BJ (cell line): ENCODE measurements at regions not wholly inside any gene's neighbourhood (a gene's known extent, or its start where the extent isn't known, plus 50 kb on each side); places are given as distances from the start of the nearest gene placed in this dataset.

Source experiments
- CTCF ChIA-PET: fragments of 350-600 bp; formaldehyde crosslinking; extraction: SDS; loops from one replicate; lab custom pipeline; 2021; ENCODE audit warnings: antibody characterized with exemption, inconsistent platforms; lab: Yijun Ruan, JAX
- POLR2A ChIA-PET: fragments of 300-600 bp; sonication (Branson Sonifier 250); formaldehyde crosslinking; extraction: SDS; loops from one replicate; lab custom pipeline; 2021; ENCODE audit warnings: antibody characterized with exemption; lab: Charles Lee
- DNase-seq: peaks from one replicate; pipeline ENCODE4 v3.0.0-alpha.2; 2011; ENCODE audit warnings: low read depth
- H3K27me3 ChIP-seq: 2 replicates; pipeline ENCODE4 v1.6.0; 2011; ENCODE audit warnings: low read length; ENCODE audit not compliant: control insufficient read depth, insufficient read depth
- H3K36me3 ChIP-seq: 2 replicates; pipeline ENCODE4 v1.5.1; 2011; ENCODE audit warnings: low read length; ENCODE audit not compliant: control insufficient read depth, insufficient read depth
- H3K4me3 ChIP-seq: 2 replicates; pipeline ENCODE4 v1.5.1; 2011; ENCODE audit warnings: low read depth, mild to moderate bottlenecking, control low read depth, low read length
- CTCF ChIP-seq: IDR thresholded peaks from 2 replicates; pipeline ENCODE4 v1.5.1; 2011; ENCODE audit warnings: low read depth, mild to moderate bottlenecking, control low read depth, inconsistent platforms, low read length, moderate library complexity; ENCODE audit not compliant: insufficient read depth

DNA sequence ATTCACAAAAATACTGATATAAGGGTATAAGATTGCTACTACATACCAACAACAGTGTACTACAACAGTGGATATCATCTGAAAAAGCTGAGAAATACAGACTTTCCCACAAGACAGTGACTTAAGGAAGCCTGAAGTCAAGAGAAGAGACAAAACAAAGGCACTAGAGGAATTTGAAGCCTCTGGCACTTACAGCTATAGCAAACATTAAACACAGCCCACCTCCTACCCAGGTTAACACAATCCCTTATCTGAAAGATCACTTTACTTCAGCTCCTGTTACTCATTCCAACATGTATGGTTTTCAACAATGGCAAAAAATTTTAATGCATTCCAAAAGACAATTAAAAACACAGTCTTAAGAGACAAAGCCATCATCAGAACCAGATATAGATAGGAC, 388.5 kb downstream of the JRKL start:
- no peak overlapping the region for H3K4me3 ChIP-seq
- no peaks in the 10 kb centered on the region for H3K36me3 ChIP-seq
- POLR2A ChIA-PET, result no interaction called here
- no peak for TF ChIP-seq CTCF
- CTCF ChIA-PET, result no interaction called here
- no peaks in the 10 kb centered on the region for H3K27me3 ChIP-seq
- no peak for DNase-seq

DNA sequence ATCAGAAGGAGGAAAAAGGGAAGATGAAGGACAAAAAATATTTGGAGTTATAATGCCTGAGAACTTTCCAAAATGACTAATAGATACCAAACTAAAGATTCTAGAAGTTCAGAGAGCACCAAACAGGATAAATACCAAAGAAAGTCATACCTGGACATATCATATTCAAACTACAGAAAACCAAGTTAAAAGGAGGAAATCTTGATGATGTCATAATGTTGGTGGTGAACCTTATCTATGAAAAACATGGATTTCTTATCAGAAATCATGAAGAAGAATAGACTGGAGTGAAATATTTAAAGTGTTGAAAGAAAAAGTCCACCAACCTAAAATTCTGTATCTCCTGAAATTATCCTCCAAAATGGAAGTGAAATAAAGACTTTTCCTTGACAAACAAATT, 389.2 kb downstream of the JRKL start:
- no peak for DNase-seq
- Histone ChIP-seq H3K36me3 (no peaks in the 10 kb centered on the region), H3K4me3 (no peak overlapping the region), H3K27me3 (no peaks in the 10 kb centered on the region)
- ChIA-PET POLR2A (no interaction called here), CTCF (no interaction called here)
- no peak for TF ChIP-seq CTCF

GRCh38 chr11:96781082-96781481, 391.3 kb downstream of the JRKL start:
- ChIA-PET POLR2A (no interaction called here), CTCF (no interaction called here)
- DNase-seq, result no peak
- no peaks in the 10 kb centered on the region for H3K36me3 ChIP-seq
- TF ChIP-seq CTCF, result no peak
- no peaks in the 10 kb centered on the region for H3K27me3 ChIP-seq
- no peak overlapping the region for H3K4me3 ChIP-seq

DNA sequence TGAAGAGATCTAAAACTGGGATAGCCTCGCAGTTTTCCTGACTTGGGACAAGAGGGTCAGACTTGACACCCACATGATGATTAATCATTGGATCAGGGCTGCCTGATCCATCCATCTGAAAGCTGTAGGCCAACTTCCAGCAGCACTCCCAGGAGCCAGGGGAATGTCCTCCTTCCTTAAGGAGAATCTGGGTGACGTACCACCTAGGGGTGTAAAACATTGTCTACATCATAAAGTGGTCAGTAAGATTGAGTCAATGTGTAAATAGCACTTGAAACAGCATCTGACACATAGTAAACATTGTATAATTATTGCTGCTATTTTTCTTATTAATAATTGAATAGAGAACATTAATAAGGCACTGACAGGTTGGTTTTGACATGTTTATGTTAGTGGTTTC, 392.8 kb downstream of the JRKL start:
- DNase-seq, result no peak
- ChIA-PET POLR2A (no interaction called here), CTCF (interaction anchor here (0.5 kb wide), 1 partner anchor 1746 kb away, joined by 3 read pairs; no protein-coding TSS in a partner anchor)
- no peaks in the 10 kb centered on the region for H3K36me3 ChIP-seq
- H3K4me3 ChIP-seq, result no peak overlapping the region
- TF ChIP-seq CTCF, result no peak
- H3K27me3 ChIP-seq, result no peaks in the 10 kb centered on the region

GRCh38 chr11:96783311-96783710, 393.5 kb downstream of the JRKL start:
- no peak for TF ChIP-seq CTCF
- H3K27me3 ChIP-seq, result no peaks in the 10 kb centered on the region
- CTCF ChIA-PET, result no interaction called here

More at GRCh38 chr11:96783311-96783710, 393.5 kb downstream of the JRKL start:
- POLR2A ChIA-PET, result no interaction called here
- Histone ChIP-seq H3K36me3 (no peaks in the 10 kb centered on the region), H3K4me3 (no peak overlapping the region)
- DNase-seq, result no peak
